ENCODE measurements at regions not wholly inside any gene's neighbourhood (a gene's known extent, or its start where the extent isn't known, plus 50 kb on each side); places are given as distances from the start of the nearest gene placed in this dataset.
"Not testable (repeated sequence)": the region's sequence is repeated elsewhere in the genome, so short reads cannot be mapped to it uniquely, and the experiment has no call there.

GRCh38 chr4:53840643-53841042, 223.8 kb downstream of the CHIC2 start:
- ATAC-seq, result no peak
- ChIA-PET CTCF (no interaction called here), POLR2A (no interaction called here)
- in situ Hi-C loops (cut with HindIII; ENCODE audit: low pct_unique_long_range_greater_than_20kb, low sequenced_read_pairs), result no loop called here
- H3K27me3 ChIP-seq (ENCODE audit: control insufficient read depth, insufficient read depth, low read length), result no peaks in the 10 kb centered on the region
- H3K4me1 ChIP-seq (ENCODE audit: control insufficient read depth, insufficient read depth, low read length), result no peaks in the 10 kb centered on the region
- H3K4me3 ChIP-seq (ENCODE audit: low read depth in 2 of 2, low read length in 2 of 2), result no peak overlapping the region
- no peaks in the 10 kb centered on the region for H3K9me3 ChIP-seq (ENCODE audit: control insufficient read depth, insufficient read depth, low read depth, low read length)
- DNase-seq (ENCODE audit: low read depth, low spot score), result no peak
- H3K27ac ChIP-seq (ENCODE audit: low read length), result no peak overlapping the region
- intact Hi-C loops (cut with micrococcal nuclease; ENCODE audit: unreplicated experiment), result no loop called here
- no peaks in the 10 kb centered on the region for H3K36me3 ChIP-seq (ENCODE audit: control insufficient read depth, insufficient read depth, low read length)
- BruUV-seq (replicated peaks), result no TSS peak
- TF ChIP-seq TCF7L2 (IDR thresholded peaks at IDR 0.05; ENCODE audit: low read depth, low read length) (no peak), CTCF (IDR thresholded peaks at IDR 0.05) (no peak), POLR2AphosphoS5 (IDR thresholded peaks at IDR 0.05; ENCODE audit: low read depth, low read length) (no peak), SIN3A (IDR thresholded peaks at IDR 0.05; ENCODE audit: borderline replicate concordance, insufficient read depth, low read depth, low read length) (no peak), REST (IDR thresholded peaks at IDR 0.05; ENCODE audit: insufficient read depth in 1 of 2, low read depth in 2 of 2, low read length in 1 of 2) (no peak)

GRCh38 chr4:53833302-53834003, 231.0 kb downstream of the CHIC2 start:
- H3K4me1 ChIP-seq (ENCODE audit: control insufficient read depth, insufficient read depth, low read length); ATAC-seq; H3K27ac ChIP-seq (ENCODE audit: low read length); intact Hi-C loops (cut with micrococcal nuclease; ENCODE audit: unreplicated experiment); H3K27me3 ChIP-seq (ENCODE audit: control insufficient read depth, insufficient read depth, low read length); DNase-seq (ENCODE audit: low read depth, low spot score); CTCF ChIA-PET; H3K4me3 ChIP-seq (ENCODE audit: low read depth in 2 of 2, low read length in 2 of 2); POLR2A ChIA-PET; in situ Hi-C loops (cut with HindIII; ENCODE audit: low pct_unique_long_range_greater_than_20kb, low sequenced_read_pairs); BruUV-seq (replicated peaks); H3K9me3 ChIP-seq (ENCODE audit: control insufficient read depth, insufficient read depth, low read depth, low read length); H3K36me3 ChIP-seq (ENCODE audit: control insufficient read depth, insufficient read depth, low read length): not testable (repeated sequence)

- in situ Hi-C loops (cut with HindIII; ENCODE audit: low pct_unique_long_range_greater_than_20kb, low sequenced_read_pairs) (no loop called here), intact Hi-C loops (cut with micrococcal nuclease; ENCODE audit: unreplicated experiment) (no loop called here)
- Histone ChIP-seq H3K9me3 (ENCODE audit: control insufficient read depth, insufficient read depth, low read depth, low read length) (no peaks in the 10 kb centered on the region), H3K36me3 (ENCODE audit: control insufficient read depth, insufficient read depth, low read length) (no peaks in the 10 kb centered on the region), H3K4me1 (ENCODE audit: control insufficient read depth, insufficient read depth, low read length) (no peaks in the 10 kb centered on the region), H3K4me3 (ENCODE audit: low read depth in 2 of 2, low read length in 2 of 2) (no peak overlapping the region), H3K27ac (ENCODE audit: low read length) (no peak overlapping the region), H3K27me3 (ENCODE audit: control insufficient read depth, insufficient read depth, low read length) (no peaks in the 10 kb centered on the region)
- CTCF ChIA-PET, result no interaction called here
- POLR2A ChIA-PET, result no interaction called here
- DNase-seq (ENCODE audit: low read depth, low spot score) (no peak), ATAC-seq (no peak)
- TF ChIP-seq TCF7L2 (IDR thresholded peaks at IDR 0.05; ENCODE audit: low read depth, low read length) (no peak), SIN3A (IDR thresholded peaks at IDR 0.05; ENCODE audit: borderline replicate concordance, insufficient read depth, low read depth, low read length) (no peak), POLR2AphosphoS5 (IDR thresholded peaks at IDR 0.05; ENCODE audit: low read depth, low read length) (no peak), REST (IDR thresholded peaks at IDR 0.05; ENCODE audit: insufficient read depth in 1 of 2, low read depth in 2 of 2, low read length in 1 of 2) (no peak), CTCF (IDR thresholded peaks at IDR 0.05) (no peak)
- no TSS peak for BruUV-seq (replicated peaks)
These were observed 231.9 kb downstream of the CHIC2 start for GRCh38 chr4:53832549-53832948.

Measured in Panc1 (cell line).